HG03045 (cell line): ENCODE measurements at regions not wholly inside any gene's neighbourhood (a gene's known extent, or its start where the extent isn't known, plus 50 kb on each side); places are given as distances from the start of the nearest gene placed in this dataset.
"Not testable (repeated sequence)": the region's sequence is repeated elsewhere in the genome, so short reads cannot be mapped to it uniquely, and the experiment has no call there.

Source experiments
- ATAC-seq: cut with Tn5 transposase; IDR thresholded peaks from one replicate; pipeline ENCODE4 v1.9.1; 2021; ENCODE audit warnings: mild to moderate bottlenecking, moderate library complexity; ENCODE audit not compliant: unreplicated experiment

DNA sequence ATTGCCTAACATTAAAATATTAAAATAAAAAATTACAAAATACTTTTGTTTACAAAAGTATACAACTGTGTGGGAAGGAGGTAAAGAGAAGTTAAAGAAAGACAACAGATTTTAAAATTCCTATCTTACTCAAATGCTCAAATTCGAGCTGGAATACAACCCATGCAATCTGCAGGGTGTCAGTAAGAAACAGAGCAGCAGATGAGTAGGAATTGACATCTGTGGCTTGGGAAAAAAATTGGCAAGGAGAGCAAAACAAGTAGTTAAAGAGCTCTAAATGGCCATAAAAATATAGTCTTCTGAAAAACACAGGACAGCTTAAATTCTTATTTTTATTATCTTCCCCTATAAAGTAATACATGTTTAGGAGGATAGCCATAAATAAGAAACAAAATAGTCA, 1609.0 kb upstream of the AGA start:
- no peak for ATAC-seq

GRCh38 chr4:179059396-179059795, 1617.2 kb upstream of the AGA start:
- no peak for ATAC-seq

DNA sequence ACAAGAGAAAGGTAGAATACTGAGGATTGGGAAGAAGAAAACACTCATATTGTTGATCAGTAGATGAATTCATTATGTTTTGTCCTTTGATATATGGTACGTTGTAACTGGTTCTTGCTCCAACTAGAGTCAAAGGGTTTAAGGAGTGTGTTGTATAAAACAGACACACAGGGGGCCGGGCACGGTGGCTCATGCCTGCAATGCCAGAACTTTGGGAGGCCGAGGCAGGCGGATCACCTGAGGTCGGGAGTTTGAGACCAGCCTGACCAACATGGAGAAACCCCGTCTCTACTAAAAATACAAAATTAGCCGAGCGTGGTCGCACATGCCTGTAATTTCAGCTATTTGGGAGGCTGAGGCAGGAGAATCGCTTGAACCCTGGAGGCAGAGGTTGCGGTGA, 1624.0 kb upstream of the AGA start:
- ATAC-seq: not testable (repeated sequence)

GRCh38 chr4:179071131-179071530, 1628.9 kb upstream of the AGA start:
- no peak for ATAC-seq

GRCh38 chr4:179076865-179077264, 1634.6 kb upstream of the AGA start:
- no peak for ATAC-seq

- no peak for ATAC-seq
Observed at GRCh38 chr4:179095585-179096221, 1653.5 kb upstream of the AGA start.

DNA sequence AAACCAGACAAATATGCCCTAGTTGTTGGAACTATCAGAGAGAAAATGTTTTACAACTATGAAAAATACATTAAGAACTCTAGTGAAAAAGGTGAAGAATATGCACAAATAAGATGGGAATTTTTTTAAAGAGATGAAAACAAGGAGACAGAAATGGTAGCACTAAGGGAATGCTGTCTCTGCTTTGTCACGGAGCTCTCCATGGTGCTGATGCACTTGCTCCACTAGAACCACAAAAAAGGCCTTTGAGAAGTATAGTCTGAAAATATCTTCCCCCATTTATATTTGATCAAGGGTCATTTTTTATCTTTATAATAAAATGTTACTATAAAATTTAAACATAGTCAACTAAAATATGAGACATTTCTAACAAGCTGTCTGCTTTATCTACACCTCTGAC, 1655.5 kb upstream of the AGA start:
- ATAC-seq: no peak

GRCh38 chr4:179110356-179110755, 1668.1 kb upstream of the AGA start:
- no peak for ATAC-seq

DNA sequence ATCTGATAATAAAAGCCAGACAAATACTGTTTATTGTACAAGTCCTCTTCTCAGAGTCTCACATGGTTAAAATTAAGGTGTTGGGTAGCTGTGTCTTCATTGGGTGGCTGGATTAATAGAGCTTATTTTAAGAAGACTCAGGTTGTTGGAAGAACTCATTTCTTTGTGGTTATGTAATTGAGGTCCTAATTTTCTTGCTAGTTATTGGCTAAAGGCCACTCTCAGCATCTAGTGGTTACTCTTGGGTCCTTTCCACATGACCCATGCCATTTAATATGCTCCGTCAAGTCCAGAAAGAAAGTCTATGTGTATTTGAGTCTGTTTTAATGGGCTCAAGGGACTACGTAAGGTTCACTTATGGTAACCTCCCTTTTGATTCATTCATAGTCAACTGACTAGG, 1668.6 kb upstream of the AGA start:
- ATAC-seq: no peak

DNA sequence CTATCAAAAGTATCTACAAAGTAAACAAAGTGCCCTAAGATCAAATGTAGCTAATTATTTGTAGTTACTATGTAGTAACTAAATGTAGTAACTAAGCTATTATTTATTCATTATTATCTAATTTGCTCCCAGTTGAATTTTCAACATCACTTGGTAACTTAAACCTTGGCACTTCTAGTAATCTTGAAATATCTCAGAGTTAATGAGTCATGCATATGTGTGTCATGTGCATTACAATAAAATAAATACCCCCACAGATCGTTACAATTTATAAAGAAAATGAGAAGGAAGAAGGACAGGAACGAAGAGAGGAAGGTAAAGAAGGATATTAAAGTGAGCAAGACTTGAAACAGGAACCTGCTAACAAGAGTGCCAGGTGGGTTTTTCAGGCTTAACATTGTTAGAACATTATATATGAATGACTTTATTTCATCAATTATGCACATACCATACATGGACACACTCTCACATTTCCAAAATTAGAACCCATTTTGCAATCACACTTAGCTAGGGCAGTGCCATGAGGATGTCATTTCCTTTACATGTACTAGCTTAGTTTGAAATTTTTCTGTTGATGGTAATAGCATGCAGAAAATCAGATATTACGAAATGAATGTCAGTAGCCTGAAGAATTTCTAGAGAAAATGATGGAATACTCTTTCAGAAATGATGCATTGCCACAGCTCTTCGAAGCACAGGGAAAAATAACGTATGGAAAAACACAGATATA, 1670.4 kb upstream of the AGA start:
- no peak for ATAC-seq

- ATAC-seq: no peak
Observed at GRCh38 chr4:179114615-179115014, 1672.4 kb upstream of the AGA start.

GRCh38 chr4:179116011-179116410, 1673.8 kb upstream of the AGA start:
- no peak for ATAC-seq

GRCh38 chr4:179116581-179116980, 1674.3 kb upstream of the AGA start:
- ATAC-seq: no peak

- ATAC-seq: no peak
Observed at GRCh38 chr4:179123084-179123483, 1680.8 kb upstream of the AGA start.

- no peak for ATAC-seq
Observed at GRCh38 chr4:179124419-179124818, 1682.2 kb upstream of the AGA start.

DNA sequence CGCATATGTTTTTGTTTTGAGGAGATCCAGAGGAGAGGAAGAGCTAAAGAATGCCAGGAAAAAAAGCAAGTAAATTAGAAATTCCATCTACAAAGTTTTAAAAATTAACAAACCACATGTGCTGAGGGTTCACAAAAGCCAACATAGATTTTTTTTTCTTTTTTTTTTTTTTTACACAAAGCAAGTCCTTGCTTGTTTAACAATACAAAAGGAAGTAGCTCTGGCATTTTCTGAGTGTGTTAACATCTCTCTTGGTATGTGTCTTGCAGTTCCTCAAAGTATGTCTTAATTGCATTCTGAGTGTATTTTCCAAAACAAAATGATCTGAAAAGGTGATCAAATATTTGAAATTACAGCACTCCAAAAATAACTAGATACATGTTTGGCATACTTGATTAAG, 1682.7 kb upstream of the AGA start:
- ATAC-seq: no peak

GRCh38 chr4:179125870-179126269, 1683.6 kb upstream of the AGA start:
- no peak for ATAC-seq

DNA sequence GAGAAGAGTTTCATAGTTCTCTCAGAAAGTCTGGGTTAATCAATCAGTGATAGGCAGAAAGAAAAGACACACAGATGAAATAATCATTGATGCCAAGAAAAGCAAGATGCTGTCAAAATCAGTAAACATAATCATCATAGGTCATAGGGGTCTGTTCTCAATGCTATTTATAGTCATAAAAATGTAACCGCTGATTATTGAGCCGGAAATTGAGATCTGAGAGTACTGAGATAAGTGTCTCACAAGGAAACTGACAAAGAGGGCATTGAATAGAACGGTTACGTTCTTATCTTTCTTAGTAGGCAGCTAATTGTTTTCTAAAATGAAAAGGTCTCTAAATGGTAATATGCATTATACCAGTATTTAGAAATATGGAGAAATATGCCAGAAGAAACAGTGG, 1686.1 kb upstream of the AGA start:
- ATAC-seq: no peak

DNA sequence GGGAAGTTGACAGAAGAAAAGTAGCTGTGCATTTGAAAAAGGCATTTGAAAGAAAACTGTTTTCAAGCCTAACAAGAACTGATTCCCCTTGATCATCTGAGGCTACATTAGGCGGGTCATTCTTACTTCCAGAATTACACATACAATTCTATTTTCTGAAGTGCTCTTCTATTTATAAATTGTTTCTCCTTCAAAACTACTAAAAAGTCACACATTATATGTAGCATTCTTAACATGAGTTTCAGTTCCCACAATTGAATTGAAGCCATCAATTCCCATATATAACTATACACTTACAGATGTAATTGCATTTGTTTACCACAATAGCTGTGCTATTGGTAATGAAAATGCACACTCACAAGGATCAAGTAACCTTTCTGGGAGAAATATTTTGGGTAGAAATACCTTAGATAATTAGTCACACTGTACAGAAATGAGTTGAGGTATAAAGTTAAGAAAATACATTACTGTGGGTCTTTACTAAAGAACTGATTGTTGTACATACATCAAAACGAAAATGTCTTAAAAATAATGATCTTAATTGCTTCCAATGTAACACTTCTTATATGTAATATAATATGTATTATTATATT, 1688.0 kb upstream of the AGA start:
- no peak for ATAC-seq

DNA sequence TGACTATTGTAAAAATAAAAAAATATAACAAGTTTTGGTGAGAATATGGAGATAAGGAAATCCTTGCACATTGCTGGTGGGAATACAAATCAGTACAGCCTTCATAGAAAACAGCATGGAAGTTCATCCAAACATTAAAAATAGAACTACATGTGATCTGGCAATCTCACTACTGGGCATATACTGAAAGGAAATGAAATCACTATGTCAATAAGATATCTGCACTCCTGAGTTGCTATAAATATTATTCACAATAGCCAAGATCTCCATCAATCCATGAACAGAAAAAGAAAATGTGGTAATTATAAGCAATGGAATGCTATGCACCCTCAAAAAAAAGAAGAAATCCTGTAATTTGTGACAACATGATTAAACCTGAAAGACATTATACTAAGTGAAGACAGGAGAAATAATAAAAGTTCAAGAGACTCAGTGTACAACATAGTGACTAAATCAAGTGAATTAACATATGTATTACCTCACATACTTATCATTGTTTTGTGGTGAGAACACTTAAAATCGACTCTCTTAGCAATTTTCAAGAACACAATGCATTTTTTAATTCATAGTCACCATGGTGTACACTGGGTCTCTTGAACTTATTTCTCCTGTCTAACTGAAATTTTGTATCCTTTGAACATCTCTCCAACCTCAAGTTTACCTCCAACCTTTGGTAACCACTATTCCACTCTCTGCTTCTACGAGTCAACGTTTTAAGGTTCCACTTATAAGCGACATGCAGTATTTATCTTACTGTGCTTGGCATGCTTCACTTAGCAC, 1703.7 kb upstream of the AGA start:
- no peak for ATAC-seq

- no peak for ATAC-seq
Observed at GRCh38 chr4:179151770-179152169, 1709.5 kb upstream of the AGA start.

- ATAC-seq: no peak
Observed at GRCh38 chr4:179163147-179163546, 1720.9 kb upstream of the AGA start.
